ENCODE measurements at regions not wholly inside any gene's neighbourhood (a gene's known extent, or its start where the extent isn't known, plus 50 kb on each side); places are given as distances from the start of the nearest gene placed in this dataset.

- TF ChIP-seq TAF1 (IDR thresholded peaks at IDR 0.05; ENCODE audit: borderline replicate concordance, insufficient read depth, low read length): no peak
- TF ChIP-seq POLR2AphosphoS5 (IDR thresholded peaks at IDR 0.05; ENCODE audit: low read depth, low read length): no peak
Observed at GRCh38 chr16:63769211-63769610, 1352.7 kb downstream of the CDH11 start.

- TF ChIP-seq POLR2AphosphoS5 (IDR thresholded peaks at IDR 0.05; ENCODE audit: low read depth, low read length): no peak
- TF ChIP-seq TAF1 (IDR thresholded peaks at IDR 0.05; ENCODE audit: borderline replicate concordance, insufficient read depth, low read length): no peak
- TF ChIP-seq SIN3A (IDR thresholded peaks at IDR 0.05; ENCODE audit: borderline replicate concordance, insufficient read depth, low read length): no peak
- TF ChIP-seq FOXP2 (optimal IDR thresholded peaks at IDR 0.05; ENCODE audit: borderline replicate concordance, extremely low read depth, extremely low read length, insufficient read depth): no peak
- TF ChIP-seq REST (IDR thresholded peaks at IDR 0.05; ENCODE audit: insufficient read depth in 1 of 2, low read depth in 2 of 2, low read length in 2 of 2): no peak
Observed at GRCh38 chr16:63752347-63752746, 1369.5 kb downstream of the CDH11 start.

GRCh38 chr16:63749276-63749675, 1372.6 kb downstream of the CDH11 start:
- no peak for TF ChIP-seq FOXP2 (optimal IDR thresholded peaks at IDR 0.05; ENCODE audit: borderline replicate concordance, extremely low read depth, extremely low read length, insufficient read depth)
- no peak for TF ChIP-seq TAF1 (IDR thresholded peaks at IDR 0.05; ENCODE audit: borderline replicate concordance, insufficient read depth, low read length)
- no peak for TF ChIP-seq REST (IDR thresholded peaks at IDR 0.05; ENCODE audit: insufficient read depth in 1 of 2, low read depth in 2 of 2, low read length in 2 of 2)
- TF ChIP-seq POLR2AphosphoS5 (IDR thresholded peaks at IDR 0.05; ENCODE audit: low read depth, low read length): no peak
- TF ChIP-seq SIN3A (IDR thresholded peaks at IDR 0.05; ENCODE audit: borderline replicate concordance, insufficient read depth, low read length): no peak

- TF ChIP-seq FOXP2 (optimal IDR thresholded peaks at IDR 0.05; ENCODE audit: borderline replicate concordance, extremely low read depth, extremely low read length, insufficient read depth) (no peak), SIN3A (IDR thresholded peaks at IDR 0.05; ENCODE audit: borderline replicate concordance, insufficient read depth, low read length) (no peak), POLR2AphosphoS5 (IDR thresholded peaks at IDR 0.05; ENCODE audit: low read depth, low read length) (no peak), REST (IDR thresholded peaks at IDR 0.05; ENCODE audit: insufficient read depth in 1 of 2, low read depth in 2 of 2, low read length in 2 of 2) (no peak), TAF1 (IDR thresholded peaks at IDR 0.05; ENCODE audit: borderline replicate concordance, insufficient read depth, low read length) (no peak)
Observed at GRCh38 chr16:63745456-63745855, 1376.4 kb downstream of the CDH11 start.

- no peak for TF ChIP-seq SIN3A (IDR thresholded peaks at IDR 0.05; ENCODE audit: borderline replicate concordance, insufficient read depth, low read length)
- TF ChIP-seq REST (IDR thresholded peaks at IDR 0.05; ENCODE audit: insufficient read depth in 1 of 2, low read depth in 2 of 2, low read length in 2 of 2): no peak
- TF ChIP-seq TAF1 (IDR thresholded peaks at IDR 0.05; ENCODE audit: borderline replicate concordance, insufficient read depth, low read length): no peak
- no peak for TF ChIP-seq FOXP2 (optimal IDR thresholded peaks at IDR 0.05; ENCODE audit: borderline replicate concordance, extremely low read depth, extremely low read length, insufficient read depth)
- TF ChIP-seq POLR2AphosphoS5 (IDR thresholded peaks at IDR 0.05; ENCODE audit: low read depth, low read length): no peak
Observed at GRCh38 chr16:63744077-63744874, 1377.6 kb downstream of the CDH11 start.

Measured in PFSK-1 (cell line).